Fibroblast of the conjunctiva (primary cell): ENCODE measurements at regions not wholly inside any gene's neighbourhood (a gene's known extent, or its start where the extent isn't known, plus 50 kb on each side); places are given as distances from the start of the nearest gene placed in this dataset.
"Not testable (repeated sequence)": the region's sequence is repeated elsewhere in the genome, so short reads cannot be mapped to it uniquely, and the experiment has no call there.

Source experiments
- DNase-seq: peaks from one replicate; pipeline ENCODE4 v3.0.0-alpha.2; 2010; ENCODE audit warnings: low read depth

DNA sequence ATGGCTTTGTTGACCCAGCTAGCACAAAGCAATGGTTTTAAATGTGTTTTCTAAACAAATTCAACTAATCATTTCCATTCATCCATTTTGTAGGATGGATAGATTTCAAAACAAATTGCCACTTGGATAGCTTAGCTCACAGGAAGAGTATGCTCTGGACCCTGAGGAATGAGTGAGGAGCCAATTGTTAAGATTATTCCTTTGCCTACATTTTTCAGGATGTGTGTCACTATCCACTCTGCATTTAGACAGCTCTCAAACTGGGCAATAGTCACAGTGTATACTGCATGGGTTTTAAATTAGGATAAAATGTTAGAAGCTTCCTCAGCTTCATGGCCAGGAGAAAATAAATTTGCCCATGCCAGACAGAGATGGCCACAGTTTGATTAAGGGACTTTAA, 605.6 kb upstream of the TEX47 start:
- DNase-seq = no peak

DNA sequence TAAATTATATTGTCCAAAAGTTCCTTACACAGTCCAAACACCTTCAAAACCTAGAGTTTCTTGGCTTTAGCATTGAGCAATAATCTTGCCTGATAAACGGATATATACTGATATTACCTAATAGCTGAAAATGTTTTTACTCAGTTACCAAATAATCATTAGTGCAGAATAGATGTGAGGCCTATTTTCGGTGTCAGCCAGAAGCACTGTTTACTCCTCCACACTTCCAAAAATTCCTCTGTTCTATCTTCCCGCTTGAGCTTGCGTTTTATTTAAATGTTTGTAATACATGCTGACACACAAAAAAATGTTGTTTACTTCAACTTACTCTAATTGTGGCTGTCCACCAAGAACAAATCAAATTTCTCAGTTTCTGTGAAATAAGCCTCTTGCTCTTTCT, 606.2 kb upstream of the TEX47 start:
- DNase-seq = no peak

DNA sequence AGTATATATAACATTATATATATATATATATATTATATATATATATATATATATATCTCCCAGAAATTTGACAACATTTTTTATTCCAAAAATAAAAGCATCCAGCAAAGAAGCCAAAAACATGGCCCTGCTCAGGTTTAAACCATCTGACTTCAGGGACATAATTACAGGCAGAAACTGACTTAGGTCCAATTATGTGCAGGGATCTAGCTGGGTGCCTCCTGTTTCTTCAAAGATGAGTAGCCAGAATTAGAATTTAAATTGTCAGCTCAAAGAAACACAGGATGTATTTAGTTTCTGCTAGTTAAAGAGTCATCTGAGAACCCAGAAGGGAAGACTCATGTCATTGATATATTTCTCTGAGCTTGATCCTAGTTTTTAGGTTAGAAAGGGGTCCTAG, 656.4 kb upstream of the TEX47 start:
- no peak for DNase-seq

DNA sequence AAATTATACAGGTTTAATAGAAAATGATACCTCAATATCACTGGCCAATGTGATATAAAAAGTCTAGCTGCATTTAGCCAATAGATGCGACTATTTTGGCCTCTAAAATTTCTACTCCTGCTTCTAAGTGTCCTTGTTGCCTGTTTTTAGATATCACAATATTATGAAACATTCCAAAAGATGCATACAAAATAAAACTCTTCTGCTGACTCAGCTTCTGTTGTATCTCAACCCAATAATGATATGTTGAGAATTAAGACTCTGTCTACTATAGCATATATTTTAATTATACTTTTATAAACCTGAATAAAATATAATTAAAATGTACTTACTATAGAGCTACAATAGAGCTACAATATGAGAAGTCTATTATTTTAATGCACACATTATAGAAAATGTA, 661.0 kb upstream of the TEX47 start:
- no peak for DNase-seq

DNA sequence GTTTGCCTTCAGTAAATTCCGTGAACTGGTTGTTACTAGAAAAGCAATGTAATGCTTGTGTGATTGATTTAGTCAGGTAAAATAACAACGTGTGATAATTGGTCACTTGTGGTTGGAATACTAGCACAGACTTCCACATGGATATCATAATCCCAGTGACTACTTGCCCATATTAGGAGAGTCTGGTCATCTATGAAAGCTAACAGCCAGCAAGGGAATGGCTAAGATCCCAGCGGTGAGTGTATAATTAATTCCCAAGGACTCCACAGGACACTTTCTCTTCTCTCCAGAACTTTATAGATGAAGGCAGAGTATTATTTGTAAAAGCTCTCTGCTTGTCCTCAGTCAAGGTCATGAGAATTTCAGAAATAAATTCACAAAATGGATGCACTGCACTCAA, 662.6 kb upstream of the TEX47 start:
- DNase-seq = no peak

DNA sequence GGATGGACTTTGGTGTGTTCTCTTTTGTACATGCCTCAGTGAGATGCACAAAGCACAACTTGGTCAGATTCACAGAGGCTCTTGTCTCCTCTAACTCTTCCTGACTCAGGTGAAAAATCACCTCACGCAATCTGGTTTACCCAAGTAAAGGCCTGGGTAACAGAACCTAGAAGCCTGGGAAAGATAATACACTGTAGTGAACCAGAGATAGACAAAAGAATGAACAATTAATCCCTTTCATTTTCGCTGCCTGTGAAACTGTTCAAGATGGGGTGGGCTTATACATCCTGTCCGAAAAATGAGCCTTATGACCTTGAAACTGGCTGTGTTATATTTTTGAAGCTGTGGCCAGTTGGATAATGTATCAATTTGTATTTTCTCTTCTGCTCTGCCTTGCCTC, 678.9 kb upstream of the TEX47 start:
- DNase-seq = no peak

DNA sequence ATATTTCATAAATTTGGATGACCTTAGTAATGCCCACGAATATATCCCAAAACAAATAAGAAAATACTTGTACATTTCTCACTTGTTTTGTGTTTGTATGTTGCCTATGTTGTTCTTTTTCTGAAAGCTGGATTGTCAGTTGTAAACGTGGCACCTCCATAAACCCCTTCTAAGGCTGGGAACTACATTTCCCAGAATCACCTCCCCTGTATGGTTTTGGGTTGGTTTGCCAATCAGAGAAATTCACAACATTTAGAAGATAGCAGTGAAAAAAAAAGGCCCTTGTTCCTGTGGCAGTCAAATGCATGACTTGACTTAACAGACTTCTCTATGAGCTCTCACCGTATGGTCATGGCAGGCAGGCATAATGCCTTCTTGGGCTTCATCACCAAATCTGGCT, 676.3 kb upstream of the STEAP1 start:
- no peak for DNase-seq

DNA sequence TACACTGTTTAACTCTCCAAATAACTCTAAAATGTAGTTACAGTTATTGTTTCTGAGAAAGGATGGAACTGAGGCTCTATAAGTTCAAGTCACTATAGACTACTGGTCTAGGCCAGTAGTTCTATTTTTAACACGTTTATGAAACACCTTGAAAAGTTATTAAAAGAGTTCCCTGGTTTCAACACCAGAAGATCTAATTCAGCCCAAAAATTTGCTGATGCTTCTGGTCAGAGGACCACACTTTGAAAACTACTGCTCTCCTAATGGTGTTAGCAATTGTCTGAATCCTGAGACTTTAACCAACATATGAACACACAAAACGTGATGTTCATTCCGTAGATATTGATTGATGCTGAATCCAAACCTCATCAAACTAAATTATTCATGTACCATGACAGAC, 658.6 kb upstream of the STEAP1 start:
- no peak for DNase-seq

DNA sequence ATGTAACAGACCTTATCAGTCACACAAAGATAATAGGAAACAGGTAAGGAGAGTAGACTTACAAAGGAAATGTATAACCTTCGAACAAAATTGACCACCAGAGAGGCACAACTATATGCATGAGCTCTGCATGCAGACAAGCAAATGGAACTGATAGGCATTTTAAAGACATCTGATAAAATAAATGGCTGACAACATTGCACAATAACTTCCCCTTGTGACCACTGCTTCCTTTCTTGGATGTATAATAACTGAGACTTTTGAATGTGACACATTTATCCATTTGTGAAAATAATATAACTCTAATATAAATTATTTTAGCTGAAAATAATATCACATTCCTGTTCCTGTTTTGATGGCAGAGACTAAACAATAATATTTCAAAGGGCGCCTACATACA, 654.2 kb upstream of the STEAP1 start:
- no peak for DNase-seq

DNA sequence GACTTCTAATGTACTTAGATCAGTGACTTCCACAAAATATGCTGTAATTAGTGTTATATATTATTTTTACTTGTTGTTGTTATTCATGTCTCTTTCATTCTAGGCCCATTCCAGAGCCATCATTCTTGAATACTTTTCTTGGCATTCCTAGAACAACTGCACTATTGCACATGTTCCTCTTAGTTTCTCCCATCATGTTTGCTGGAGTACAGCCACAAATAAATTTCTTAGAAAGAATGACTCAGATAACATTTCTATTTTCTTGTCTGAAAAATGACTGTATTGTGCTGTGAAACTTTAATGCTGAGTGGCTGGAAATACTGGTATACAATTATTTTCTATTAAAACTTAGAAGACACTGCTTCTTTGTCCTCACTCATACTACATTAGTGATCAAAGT, 651.0 kb upstream of the STEAP1 start:
- no peak for DNase-seq

DNA sequence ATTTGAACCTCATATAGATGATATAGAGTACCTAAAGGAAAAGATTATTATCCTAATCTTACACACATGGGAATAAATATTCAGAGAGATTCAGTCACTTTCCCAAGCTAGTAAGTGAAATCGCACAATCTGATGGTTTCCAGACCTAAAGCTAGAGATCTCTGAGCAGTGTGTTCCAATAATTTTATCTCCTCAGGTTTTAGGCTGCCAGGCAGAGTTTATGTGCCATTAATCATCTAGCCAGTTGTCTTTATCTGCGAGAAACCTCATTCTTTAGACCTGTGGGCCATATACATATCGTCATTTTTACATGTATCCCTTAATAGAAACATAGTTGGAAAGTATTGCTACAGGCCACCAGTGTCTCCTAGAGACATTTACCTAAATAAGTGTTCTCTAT, 647.2 kb upstream of the STEAP1 start:
- no peak for DNase-seq

DNA sequence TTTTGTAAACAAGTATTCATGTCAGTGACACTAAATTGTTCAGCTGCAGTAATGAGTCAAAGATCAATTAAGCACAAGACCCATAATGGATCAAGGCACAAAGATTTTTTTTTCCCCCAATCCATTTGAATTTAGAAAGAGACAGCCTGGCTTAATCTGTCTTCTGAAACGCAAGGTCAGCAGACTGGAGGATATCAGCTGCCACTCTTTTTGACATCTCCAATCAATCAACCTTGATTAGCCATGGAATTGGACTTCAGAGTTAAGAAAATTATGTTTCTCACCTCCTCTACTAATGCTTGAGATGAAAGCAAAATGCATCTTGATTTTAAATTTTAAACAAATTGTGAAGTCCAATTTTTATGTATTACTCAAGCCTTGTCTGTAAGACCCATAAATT, 642.4 kb upstream of the STEAP1 start:
- no peak for DNase-seq

DNA sequence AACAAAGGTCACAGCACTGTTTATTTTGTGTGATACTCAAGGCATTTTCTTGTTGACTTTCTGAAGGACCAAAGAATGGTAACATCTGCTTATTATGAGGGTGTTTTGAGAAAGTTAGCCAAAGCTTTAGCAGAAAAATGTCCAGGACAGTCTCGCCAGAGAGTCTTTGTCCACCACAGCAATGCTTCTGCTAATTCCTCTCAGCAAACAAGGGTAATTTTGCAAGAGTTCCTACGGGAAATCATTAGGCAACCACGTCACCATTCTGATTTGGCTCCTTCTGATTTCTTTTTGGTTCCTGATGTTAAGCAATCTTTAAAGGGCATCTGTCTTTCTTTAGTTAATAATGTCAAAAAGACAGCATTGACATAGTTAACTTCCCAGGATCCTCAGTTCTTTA, 639.3 kb upstream of the STEAP1 start:
- no peak for DNase-seq

DNA sequence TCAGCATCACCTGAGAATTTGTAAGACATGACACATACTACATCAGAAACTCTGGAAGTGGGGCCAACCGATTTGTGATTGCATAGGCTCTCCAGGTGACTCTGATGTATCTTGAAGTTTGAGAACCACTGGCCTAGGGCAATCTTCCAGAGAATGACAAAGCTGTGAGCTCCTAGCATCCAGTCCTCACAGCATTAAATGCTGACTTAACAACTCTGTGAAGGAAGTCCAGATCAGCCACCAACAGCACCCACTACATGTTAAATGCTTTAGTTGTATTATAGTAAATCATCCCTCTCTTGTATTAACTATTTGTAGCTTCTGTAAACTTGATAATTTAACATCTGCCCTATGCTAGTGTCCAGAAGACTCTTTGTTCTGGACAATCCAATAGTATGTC, 636.5 kb upstream of the STEAP1 start:
- DNase-seq = no peak

DNA sequence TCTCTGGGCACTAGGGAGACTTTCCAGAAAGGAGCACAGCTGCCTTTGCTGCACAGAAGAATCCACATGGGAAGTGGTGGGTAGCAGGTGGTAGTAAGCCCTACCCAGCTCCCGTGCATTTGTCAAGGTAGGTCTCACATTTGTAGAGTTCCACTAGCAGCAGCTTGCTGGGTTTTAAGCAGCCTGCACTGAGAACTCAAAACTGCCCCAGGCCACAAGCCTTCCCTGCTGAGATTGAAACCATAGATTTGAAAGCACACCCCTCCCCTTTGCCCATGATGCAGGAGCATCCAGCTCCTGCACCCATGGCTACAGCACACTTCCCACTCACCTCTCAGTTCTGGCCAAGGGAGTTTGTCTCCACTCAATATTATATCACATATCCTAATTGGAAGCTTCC, 604.5 kb upstream of the STEAP1 start:
- no peak for DNase-seq

DNA sequence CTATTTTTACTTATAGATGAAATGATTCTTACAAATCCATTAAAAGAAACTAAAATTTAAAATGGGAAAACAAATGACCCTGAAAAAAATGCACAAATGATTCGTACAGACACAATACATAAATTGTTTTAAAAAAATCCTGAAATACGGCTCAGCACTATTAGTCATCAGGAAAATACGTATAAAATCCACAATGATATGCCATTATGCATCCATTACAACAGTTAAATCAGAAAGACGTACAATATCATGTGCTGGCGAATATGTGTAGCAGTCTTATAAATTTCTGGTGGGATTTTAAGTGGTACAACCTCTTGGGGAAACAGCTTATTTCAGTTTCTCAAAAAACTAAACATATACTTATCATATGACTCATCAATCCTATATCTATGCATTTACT, 600.1 kb upstream of the STEAP1 start:
- DNase-seq = no peak

DNA sequence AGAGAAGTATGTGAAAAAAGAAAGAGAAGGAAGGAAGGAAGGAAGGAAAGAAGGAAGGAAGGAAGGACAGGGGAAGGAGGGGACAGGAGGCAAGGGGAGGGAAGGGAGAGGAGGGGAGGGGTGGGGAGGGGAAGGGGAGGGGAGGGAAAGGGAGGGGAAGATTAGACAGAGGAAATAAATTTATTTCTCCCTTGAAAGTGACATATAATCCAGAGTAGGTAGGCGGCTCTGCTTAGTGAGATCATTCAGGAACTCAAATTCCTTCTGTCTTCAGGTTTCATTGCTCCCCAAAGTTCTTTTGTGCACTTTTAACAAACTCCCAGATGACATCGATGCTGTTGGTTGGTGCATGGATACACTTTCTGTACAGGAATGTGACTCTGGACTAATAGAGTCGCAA, 594.7 kb upstream of the STEAP1 start:
- DNase-seq = no peak

DNA sequence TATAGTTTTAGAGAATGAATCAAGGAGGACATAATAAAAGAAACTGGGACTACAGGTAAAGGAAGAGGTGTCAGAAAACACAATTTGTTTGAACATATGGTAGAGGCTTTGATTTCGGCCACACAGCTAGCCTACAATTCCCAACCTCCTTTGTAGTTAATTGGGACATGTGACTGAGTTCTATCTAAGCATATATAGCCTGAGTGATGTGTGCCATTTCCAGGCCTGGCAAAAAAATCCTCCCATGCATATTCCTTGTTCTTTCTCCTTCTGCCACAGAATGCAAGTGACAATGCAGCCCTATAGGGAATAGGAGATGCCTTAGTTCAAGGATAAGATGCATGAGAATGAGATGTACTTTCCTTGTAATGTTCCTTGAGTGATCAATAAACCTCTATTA, 590.7 kb upstream of the STEAP1 start:
- no peak for DNase-seq

DNA sequence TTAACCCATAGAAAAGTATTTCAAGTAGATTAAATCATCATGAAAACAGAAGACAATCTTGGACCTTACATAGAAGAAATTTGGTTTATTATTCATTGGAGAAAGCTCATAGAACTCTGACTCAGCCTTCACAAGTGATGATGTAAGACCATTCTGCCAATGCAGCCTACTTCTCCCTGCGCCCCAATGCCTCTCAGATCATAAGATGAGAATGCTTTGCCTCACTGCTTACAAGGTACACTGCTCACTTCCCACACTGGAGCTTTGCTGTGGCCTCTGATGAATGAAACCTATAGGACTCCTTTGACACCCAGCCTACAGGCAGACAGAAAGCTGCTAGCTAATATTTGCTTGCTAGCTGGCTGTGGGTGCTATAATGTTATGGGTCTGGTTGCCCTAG, 569.4 kb upstream of the STEAP1 start:
- DNase-seq = no peak

DNA sequence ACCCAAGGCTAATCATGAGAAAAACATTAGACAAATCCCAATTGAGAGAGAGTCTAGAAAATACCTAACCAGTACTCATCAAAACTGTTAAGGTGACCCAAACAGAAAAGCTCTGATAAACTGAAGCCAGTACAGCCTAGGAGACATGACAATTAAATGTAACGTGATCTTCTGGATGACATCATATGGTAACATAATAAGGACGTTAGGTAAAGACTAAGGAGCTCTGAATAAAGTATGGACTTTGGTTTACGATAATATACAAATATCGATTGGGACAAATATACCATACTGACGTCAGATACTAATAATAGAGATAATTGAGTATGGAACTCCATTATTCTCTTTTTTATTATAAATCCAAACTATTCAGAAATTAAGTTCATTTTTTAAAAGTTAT, 561.1 kb upstream of the STEAP1 start:
- no peak for DNase-seq

DNA sequence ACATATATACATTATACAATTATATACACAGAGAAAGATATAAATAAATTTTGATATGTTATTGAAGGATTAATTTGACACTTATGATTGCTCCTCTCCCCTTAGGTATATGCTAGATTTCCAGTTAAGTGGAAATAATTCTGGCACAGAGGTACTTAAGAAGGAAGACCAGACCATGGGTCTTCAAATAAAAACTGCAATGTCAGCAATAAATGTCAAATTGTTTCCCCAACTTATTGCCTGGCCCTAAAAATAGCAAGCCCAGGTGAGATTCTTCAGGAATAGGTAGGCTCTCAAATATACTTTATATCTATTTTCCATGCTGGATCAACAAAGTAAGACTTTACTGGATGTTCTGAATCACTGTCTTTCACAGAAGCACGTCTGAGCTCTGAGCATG, 551.3 kb upstream of the STEAP1 start:
- no peak for DNase-seq

DNA sequence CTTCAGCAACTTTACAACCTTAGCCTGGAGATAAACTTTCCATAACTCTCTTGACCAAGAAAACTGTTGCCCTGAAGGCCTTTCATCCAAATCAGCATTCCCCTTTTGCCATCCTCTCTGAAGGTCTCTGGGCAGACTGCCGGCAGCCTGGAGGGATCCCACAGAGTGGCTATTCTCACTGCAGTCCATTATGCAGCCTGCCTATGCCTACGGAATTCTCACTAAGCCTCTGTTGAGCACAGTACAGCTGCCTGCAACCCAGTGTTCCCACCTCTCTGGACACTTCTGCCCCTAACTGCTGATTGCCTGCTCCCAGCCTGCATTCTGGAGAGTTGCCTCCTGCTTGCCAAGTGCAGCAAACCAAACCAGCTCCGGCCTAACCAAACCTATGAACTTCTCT, 548.9 kb upstream of the STEAP1 start:
- DNase-seq = no peak

DNA sequence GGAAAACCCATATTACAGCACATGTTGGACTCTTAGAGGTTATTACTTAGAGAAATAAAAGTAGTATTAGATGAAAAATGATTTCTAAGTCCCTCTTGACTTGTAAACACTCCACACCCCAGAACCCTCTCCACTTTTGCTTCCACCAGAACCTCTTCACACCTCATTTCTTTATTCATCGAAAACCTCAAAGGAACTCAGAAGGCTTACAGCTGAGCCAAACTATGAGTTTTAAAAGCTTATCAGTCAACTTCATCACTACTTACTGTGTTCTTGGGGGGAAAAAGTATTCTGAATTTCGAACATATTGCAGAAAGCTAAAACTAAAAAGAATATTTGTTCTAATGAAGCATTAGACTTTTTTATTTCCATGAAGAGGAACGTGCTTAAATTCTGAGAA, 547.8 kb upstream of the STEAP1 start:
- no peak for DNase-seq

DNA sequence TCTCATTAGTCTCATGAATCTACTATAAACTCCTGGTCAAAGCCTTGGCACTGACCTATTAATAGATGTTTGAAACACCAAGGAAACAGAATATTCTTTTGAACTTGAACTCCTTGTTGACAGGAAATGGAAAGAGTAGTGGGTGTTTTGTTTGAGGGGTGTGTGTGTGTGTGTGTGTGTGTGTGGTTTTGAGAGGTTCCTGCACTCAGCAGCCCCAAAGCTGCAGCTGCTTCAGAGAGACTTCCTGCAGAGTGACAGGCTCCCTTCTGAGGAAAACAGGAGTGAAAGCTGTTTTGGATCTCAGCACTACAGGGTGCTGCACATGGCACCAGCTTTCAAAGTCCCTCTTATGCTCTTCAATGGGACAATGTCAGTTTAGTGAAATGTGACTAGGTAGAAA, 546.5 kb upstream of the STEAP1 start:
- no peak for DNase-seq

DNA sequence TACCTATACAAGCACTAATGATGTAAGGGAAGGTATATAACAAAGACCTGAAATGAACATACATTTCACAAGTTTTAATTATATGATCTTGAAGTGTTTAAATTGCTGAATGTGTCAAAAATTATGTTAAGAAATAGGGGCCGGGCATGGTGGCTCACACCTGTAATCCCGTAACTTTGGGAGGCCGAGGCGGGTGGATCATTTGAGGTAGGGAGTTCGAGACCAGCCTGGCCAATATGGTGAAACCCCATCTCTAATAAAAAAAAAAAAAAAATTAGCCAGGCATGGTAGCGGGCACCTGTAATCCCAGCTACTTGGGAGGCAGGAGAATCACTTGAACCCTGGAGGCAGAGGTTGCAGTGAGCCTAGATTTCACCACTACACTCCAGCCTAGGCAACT, 537.4 kb upstream of the STEAP1 start:
- not testable (repeated sequence) for DNase-seq

DNA sequence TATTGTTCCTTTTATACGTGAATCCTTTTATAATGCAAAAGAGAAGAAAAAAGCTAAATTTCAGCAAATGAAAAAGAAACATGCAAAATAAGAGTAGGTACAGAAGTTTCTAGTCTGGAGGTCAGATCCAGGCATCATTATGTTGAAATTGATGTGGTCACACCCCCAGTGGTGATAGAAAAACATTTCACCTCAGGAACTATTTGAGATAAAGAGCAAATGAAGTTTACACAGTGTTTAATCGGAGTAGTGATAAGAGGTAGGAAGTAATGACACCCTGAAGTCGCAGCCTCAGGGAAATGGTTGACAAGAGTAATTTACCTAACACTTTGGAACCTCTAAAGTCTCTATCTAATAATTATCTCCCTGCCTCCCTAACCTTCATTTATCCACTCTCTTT, 536.0 kb upstream of the STEAP1 start:
- DNase-seq = no peak
